Gastroesophageal sphincter (tissue), 4 donors: ENCODE measurements at regions not wholly inside any gene's neighbourhood (a gene's known extent, or its start where the extent isn't known, plus 50 kb on each side); places are given as distances from the start of the nearest gene placed in this dataset.
"Not testable (repeated sequence)": the region's sequence is repeated elsewhere in the genome, so short reads cannot be mapped to it uniquely, and the experiment has no call there.

Source experiments
- ATAC-seq: fragments of 150-250 bp; one replicate; pipeline ENCODE4 v1.9.1; 2016; ENCODE audit warnings: mild to moderate bottlenecking, moderate library complexity
- H3K27ac ChIP-seq, 4 donors: fragments of 200-600 bp; sonication (generic) in 3 of 4; 1 replicate in 3 of 4; 2 replicates in 1 of 4; pipeline ENCODE4 v1.5.1; 2016 to 2019
- H3K27me3 ChIP-seq: fragments of 200-600 bp; sonication (generic); one replicate; pipeline ENCODE4 v1.5.1; 2019
- H3K36me3 ChIP-seq, 2 donors: fragments of 200-600 bp; sonication (generic); one replicate each; pipeline ENCODE4 v1.5.1; 2019; ENCODE audit warnings: control low read depth in 1 of 2
- H3K4me1 ChIP-seq, 3 donors: fragments of 200-600 bp; sonication (generic); 1 replicate in 2 of 3; 2 replicates in 1 of 3; pipeline ENCODE4 v1.5.1; 2016 to 2019; ENCODE audit warnings: control low read depth in 2 of 3
- H3K4me3 ChIP-seq, 2 donors: fragments of 200-600 bp; sonication (generic); one replicate each; pipeline ENCODE4 v1.5.1; 2019; ENCODE audit warnings: mild to moderate bottlenecking in 1 of 2, moderate library complexity in 1 of 2
- H3K9me3 ChIP-seq, 3 donors: fragments of 200-600 bp; sonication (generic); one replicate each; pipeline ENCODE4 v1.5.1; 2017 to 2019; ENCODE audit warnings: control low read depth in 2 of 3
- CTCF ChIP-seq, 4 experiments: fragments of 200-600 bp in 2 of 4; fragments of 450-650 bp in 2 of 4; sonication (generic) in 1 of 4; IDR thresholded peaks; one replicate each; pipeline ENCODE4 v1.5.1; 2017 to 2019; ENCODE audit warnings: antibody characterized with exemption in 4 of 4, mild to moderate bottlenecking in 2 of 4, moderate library complexity in 2 of 4
- EP300 ChIP-seq: sonication (generic); formaldehyde crosslinking; IDR thresholded peaks from one replicate; pipeline ENCODE4 v1.6.1; 2017; ENCODE audit warnings: antibody characterized with exemption, mild to moderate bottlenecking
- POLR2A ChIP-seq, 2 donors: fragments of 450-650 bp; IDR thresholded peaks; one replicate each; pipeline ENCODE4 v1.6.1; 2017; ENCODE audit warnings: antibody characterized with exemption in 2 of 2, mild to moderate bottlenecking in 2 of 2, moderate library complexity in 1 of 2
- POLR2AphosphoS5 ChIP-seq: sonication (generic); formaldehyde crosslinking; IDR thresholded peaks from one replicate; pipeline ENCODE4 v1.6.1; 2017; ENCODE audit warnings: antibody characterized with exemption
- WGBS, 2 donors: methylation state at CpG; one replicate each; pipeline ENCODE4 v1.1.5; 2018; ENCODE audit warnings: low coverage in 1 of 2; 5-methylcytosine and 5-hydroxymethylcytosine counted together

GRCh38 chr18:5830902-5831301 lies 64.4 kb downstream of the TMEM200C start:
- WGBS, 2 donors, result 91% methylated on average over 1 of the region's 1 CpG; no CpG with 5 or more reads in 1 of the 2 donors
- H3K4me1 ChIP-seq, H3K27ac ChIP-seq, ATAC-seq, H3K36me3 ChIP-seq, H3K4me3 ChIP-seq, H3K9me3 ChIP-seq, H3K27me3 ChIP-seq: not testable (repeated sequence)

GRCh38 chr18:5828913-5829312 lies 66.4 kb downstream of the TMEM200C start:
- 44 to 50% methylated on average over 1 of the region's 1 CpG for WGBS, 2 donors
- Histone ChIP-seq H3K36me3 (no peaks in the 10 kb centered on the region), H3K27ac (no peak overlapping the region), H3K4me3 (no peak overlapping the region), H3K27me3 (no peaks in the 10 kb centered on the region), H3K4me1 (no peaks in the 10 kb centered on the region), H3K9me3 (no peaks in the 10 kb centered on the region)
- TF ChIP-seq POLR2AphosphoS5 (no peak), CTCF (IDR thresholded peaks at IDR 0.05) (no peak), POLR2A (IDR thresholded peaks at IDR 0.05) (no peak), EP300 (no peak)
- ATAC-seq, result no peak

DNA sequence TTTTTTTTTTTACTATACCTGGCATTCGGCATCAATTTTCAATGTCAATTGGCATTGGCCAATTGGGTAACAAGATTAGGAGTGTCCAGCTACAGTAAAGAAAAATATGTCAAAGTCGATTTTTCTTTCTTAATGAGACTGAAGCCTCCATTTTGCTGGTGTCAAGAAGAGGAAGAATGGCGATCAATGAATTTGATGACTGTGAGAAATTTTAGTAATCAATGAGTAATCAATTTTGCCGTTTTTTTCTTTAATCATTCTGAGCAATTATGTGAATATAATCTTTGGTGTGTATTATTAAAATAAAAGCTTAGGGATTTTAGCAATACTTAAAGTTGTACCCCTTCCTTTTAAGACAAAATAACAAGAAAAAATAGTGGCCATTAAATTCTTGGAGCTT lies 69.7 kb downstream of the TMEM200C start:
- WGBS, 2 donors, result 60 to 84% methylated on average over 4 of the region's 4 CpGs
- H3K4me1 ChIP-seq, result no peaks in the 10 kb centered on the region
- no peaks in the 10 kb centered on the region for H3K27me3 ChIP-seq
- no peak overlapping the region for H3K27ac ChIP-seq
- no peak for TF ChIP-seq CTCF (IDR thresholded peaks at IDR 0.05)
- TF ChIP-seq EP300, result no peak
- no peak for TF ChIP-seq POLR2A (IDR thresholded peaks at IDR 0.05)
- no peak for TF ChIP-seq POLR2AphosphoS5
- H3K9me3 ChIP-seq, result no peaks in the 10 kb centered on the region
- ATAC-seq, result no peak
- no peak overlapping the region for H3K4me3 ChIP-seq
- no peaks in the 10 kb centered on the region for H3K36me3 ChIP-seq

GRCh38 chr18:5824370-5824984 lies 70.8 kb downstream of the TMEM200C start:
- no peak overlapping the region for H3K4me3 ChIP-seq
- H3K27me3 ChIP-seq, result no peaks in the 10 kb centered on the region
- 25 to 48% methylated on average over 3 of the region's 5 CpGs for WGBS, 2 donors
- no peak for ATAC-seq
- no peaks in the 10 kb centered on the region for H3K4me1 ChIP-seq
- H3K27ac ChIP-seq, result no peak overlapping the region
- no peaks in the 10 kb centered on the region for H3K9me3 ChIP-seq
- no peaks in the 10 kb centered on the region for H3K36me3 ChIP-seq
- TF ChIP-seq POLR2AphosphoS5 (no peak), CTCF (IDR thresholded peaks at IDR 0.05) (no peak), POLR2A (IDR thresholded peaks at IDR 0.05) (no peak), EP300 (no peak)

- no peaks in the 10 kb centered on the region for H3K4me1 ChIP-seq
- no peaks in the 10 kb centered on the region for H3K9me3 ChIP-seq
- H3K27ac ChIP-seq, result no peak overlapping the region
- no peaks in the 10 kb centered on the region for H3K27me3 ChIP-seq
- H3K36me3 ChIP-seq, result no peaks in the 10 kb centered on the region
- no peak overlapping the region for H3K4me3 ChIP-seq
- no peak for ATAC-seq
- no peak for TF ChIP-seq CTCF (IDR thresholded peaks at IDR 0.05)
- 47% methylated on average over 1 of the region's 1 CpG; no CpG with 5 or more reads in 1 of the 2 donors for whole genome bisulfite sequencing, 2 donors
Measured at GRCh38 chr18:5817816-5818215, 77.5 kb downstream of the TMEM200C start.
